Hepatocyte (in vitro differentiated cells): ENCODE measurements at regions not wholly inside any gene's neighbourhood (a gene's known extent, or its start where the extent isn't known, plus 50 kb on each side); places are given as distances from the start of the nearest gene placed in this dataset.

Experiments
- DNase-seq: peaks from one replicate; pipeline ENCODE4 v3.0.0-alpha.2; 2016; ENCODE audit warnings: low spot score
- H2AFZ ChIP-seq: fragments of 200-600 bp; sonication (generic); 2 replicates; pipeline ENCODE4 v1.6.0; 2016; ENCODE audit warnings: antibody characterized with exemption, mild to moderate bottlenecking
- H3K27ac ChIP-seq: fragments of 200-600 bp; sonication (generic); 2 replicates; pipeline ENCODE4 v1.5.1; 2016; ENCODE audit warnings: mild to moderate bottlenecking
- H3K27me3 ChIP-seq: fragments of 200-600 bp; sonication (generic); 2 replicates; pipeline ENCODE4 v1.6.1; 2016
- H3K36me3 ChIP-seq: fragments of 200-600 bp; sonication (generic); replicated peaks from 2 replicates; pipeline ENCODE4 v1.5.1; 2016; ENCODE audit warnings: low read depth; ENCODE audit not compliant: insufficient read depth
- H3K4me1 ChIP-seq: fragments of 200-600 bp; sonication (generic); 2 replicates; pipeline ENCODE4 v1.5.1; 2016; ENCODE audit warnings: mild to moderate bottlenecking, moderate library complexity; ENCODE audit not compliant: insufficient read depth
- H3K4me2 ChIP-seq: fragments of 200-600 bp; sonication (generic); 2 replicates; pipeline ENCODE4 v1.6.0; 2016
- H3K4me3 ChIP-seq: fragments of 200-600 bp; sonication (generic); 2 replicates; pipeline ENCODE4 v1.5.1; 2016; ENCODE audit warnings: mild to moderate bottlenecking
- H3K79me2 ChIP-seq: fragments of 200-600 bp; sonication (generic); 2 replicates; pipeline ENCODE4 v1.6.0; 2017; ENCODE audit warnings: mild to moderate bottlenecking
- H3K9me2 ChIP-seq: fragments of 200-600 bp; sonication (generic); replicated peaks from 2 replicates; pipeline ENCODE4 v1.6.0; 2017; ENCODE audit warnings: mild to moderate bottlenecking; ENCODE audit not compliant: insufficient read depth
- H3K9me3 ChIP-seq: fragments of 200-600 bp; sonication (generic); 2 replicates; pipeline ENCODE4 v1.5.1; 2016; ENCODE audit warnings: low read depth, mild to moderate bottlenecking
- H4K20me1 ChIP-seq: fragments of 200-600 bp; sonication (generic); 2 replicates; pipeline ENCODE4 v1.6.0; 2016; ENCODE audit warnings: mild to moderate bottlenecking; ENCODE audit not compliant: insufficient read depth, poor library complexity, severe bottlenecking
- CTCF ChIP-seq: fragments of 200-600 bp; sonication (generic); IDR thresholded peaks from 2 replicates; pipeline ENCODE4 v1.5.1; 2016; ENCODE audit warnings: antibody characterized with exemption, mild to moderate bottlenecking; ENCODE audit not compliant: poor library complexity
- EZH2 ChIP-seq: fragments of 200-600 bp; sonication (generic); IDR thresholded peaks from 2 replicates; pipeline ENCODE4 v1.6.1; 2016; ENCODE audit warnings: antibody characterized with exemption, mild to moderate bottlenecking, borderline replicate concordance
- EZH2phosphoT487 ChIP-seq: fragments of 200-600 bp; sonication (generic); IDR thresholded peaks from one replicate; pipeline ENCODE4 v1.6.1; 2018; ENCODE audit warnings: antibody characterized with exemption, mild to moderate bottlenecking, low read depth, moderate library complexity; ENCODE audit not compliant: unreplicated experiment, severe bottlenecking
- WGBS: methylation state at CpG from one replicate; pipeline ENCODE4 v1.1.6; 2016; ENCODE audit warnings: low lambda C conversion rate; ENCODE audit errors: missing lambda C conversion rate; 5-methylcytosine and 5-hydroxymethylcytosine counted together

- no peaks in the 10 kb centered on the region for H3K79me2 ChIP-seq
- H3K4me1 ChIP-seq: peaks cover 20% of the 10 kb centered on the region
- no peak overlapping the region for H3K4me3 ChIP-seq
- H3K27ac ChIP-seq: no peak overlapping the region
- no peak overlapping the region for H2AFZ ChIP-seq
- 72% methylated on average over 2 of the region's 2 CpGs for WGBS
- no peak overlapping the region for H3K4me2 ChIP-seq
- no peaks in the 10 kb centered on the region for H3K9me2 ChIP-seq
- H4K20me1 ChIP-seq: no peaks in the 10 kb centered on the region
- DNase-seq: no peak
- no peaks in the 10 kb centered on the region for H3K36me3 ChIP-seq
- TF ChIP-seq EZH2phosphoT487 (no peak), EZH2 (no peak), CTCF (no peak)
- H3K9me3 ChIP-seq: no peaks in the 10 kb centered on the region
- H3K27me3 ChIP-seq: no peaks in the 10 kb centered on the region
Measured at GRCh38 chr3:177517906-177518305, 320.6 kb upstream of the TBL1XR1 start.

GRCh38 chr3:177519588-177519987, 322.3 kb upstream of the TBL1XR1 start:
- no peak overlapping the region for H2AFZ ChIP-seq
- DNase-seq: no peak
- WGBS: over 99% methylated on average over 13 of the region's 13 CpGs

GRCh38 chr3:177521305-177521704, 324.0 kb upstream of the TBL1XR1 start:
- no peak overlapping the region for H3K4me3 ChIP-seq
- no peak overlapping the region for H3K4me2 ChIP-seq
- H3K9me2 ChIP-seq: no peaks in the 10 kb centered on the region
- peaks cover 13% of the 10 kb centered on the region for H3K4me1 ChIP-seq
- no peaks in the 10 kb centered on the region for H4K20me1 ChIP-seq
- no peaks in the 10 kb centered on the region for H3K27me3 ChIP-seq
- H3K9me3 ChIP-seq: no peaks in the 10 kb centered on the region
- TF ChIP-seq EZH2phosphoT487 (no peak), CTCF (peak; percentile 40)
- WGBS: 46% methylated on average over 8 of the region's 8 CpGs
- no peaks in the 10 kb centered on the region for H3K79me2 ChIP-seq
- H2AFZ ChIP-seq: no peak overlapping the region
- peak; percentile 81 for DNase-seq
- no peaks in the 10 kb centered on the region for H3K36me3 ChIP-seq
- peak overlapping the region; percentile 44 for H3K27ac ChIP-seq

More at GRCh38 chr3:177519588-177519987, 322.3 kb upstream of the TBL1XR1 start:
- Histone ChIP-seq H3K79me2 (no peaks in the 10 kb centered on the region), H4K20me1 (no peaks in the 10 kb centered on the region), H3K27ac (no peak overlapping the region), H3K9me3 (no peaks in the 10 kb centered on the region), H3K4me2 (no peak overlapping the region), H3K27me3 (no peaks in the 10 kb centered on the region), H3K9me2 (no peaks in the 10 kb centered on the region), H3K36me3 (no peaks in the 10 kb centered on the region), H3K4me1 (peaks cover 20% of the 10 kb centered on the region), H3K4me3 (no peak overlapping the region)
- TF ChIP-seq CTCF (no peak), EZH2phosphoT487 (no peak)

- Histone ChIP-seq H3K9me2 (no peaks in the 10 kb centered on the region), H2AFZ (no peak overlapping the region)
Measured at GRCh38 chr3:177522051-177522450, 324.8 kb upstream of the TBL1XR1 start.

More at GRCh38 chr3:177522051-177522450, 324.8 kb upstream of the TBL1XR1 start:
- no peak overlapping the region for H3K4me3 ChIP-seq
- H3K9me3 ChIP-seq: no peaks in the 10 kb centered on the region
- no peaks in the 10 kb centered on the region for H4K20me1 ChIP-seq
- H3K36me3 ChIP-seq: no peaks in the 10 kb centered on the region
- H3K27ac ChIP-seq: peak overlapping the region; percentile 44
- 59% methylated on average over 4 of the region's 4 CpGs for WGBS
- H3K79me2 ChIP-seq: no peaks in the 10 kb centered on the region
- TF ChIP-seq CTCF (no peak), EZH2 (no peak), EZH2phosphoT487 (no peak)
- no peak for DNase-seq
- no peak overlapping the region for H3K4me2 ChIP-seq
- peaks cover 6% of the 10 kb centered on the region for H3K4me1 ChIP-seq
- no peaks in the 10 kb centered on the region for H3K27me3 ChIP-seq
